ENCODE measurements at regions not wholly inside any gene's neighbourhood (a gene's known extent, or its start where the extent isn't known, plus 50 kb on each side); places are given as distances from the start of the nearest gene placed in this dataset.

- no peak overlapping the region for H2BK5ac ChIP-seq (ENCODE audit: low read depth, low read length, poor library complexity, severe bottlenecking)
- H3K23ac ChIP-seq (ENCODE audit: low read depth, low read length): no peak overlapping the region
- dilution Hi-C loops (cut with HindIII; ENCODE audit: low sequenced_read_pairs, unreplicated experiment): no loop called here
- no peak overlapping the region for H3K4me2 ChIP-seq (ENCODE audit: low read depth, low read length)
- H2AFZ ChIP-seq (replicated peaks; ENCODE audit: low read length, poor library complexity): no peak overlapping the region
- no peak overlapping the region for H3K18ac ChIP-seq (ENCODE audit: low read depth, low read length)
- H2BK15ac ChIP-seq (ENCODE audit: low read depth, low read length): no peak overlapping the region
- no peaks in the 10 kb centered on the region for H3K9me3 ChIP-seq (ENCODE audit: control insufficient read depth, insufficient read depth, low read length)
- no peak overlapping the region for H4K5ac ChIP-seq (ENCODE audit: low read depth, low read length)
- no peaks in the 10 kb centered on the region for H3K27me3 ChIP-seq (ENCODE audit: control insufficient read depth, insufficient read depth, low read length)
- ChIA-PET CTCF (no interaction called here), POLR2A (ENCODE audit: unreplicated experiment) (no interaction called here)
- no peaks in the 10 kb centered on the region for H3K79me1 ChIP-seq (ENCODE audit: low read depth in 1 of 2, low read length in 2 of 2)
- H3K4me3 ChIP-seq (ENCODE audit: insufficient read depth, low read depth, low read length): no peak overlapping the region
- BruUV-seq (replicated peaks): no TSS peak
- H2AK5ac ChIP-seq (ENCODE audit: low read depth, low read length): no peak overlapping the region
- DNase-seq (no peak), ATAC-seq (ENCODE audit: low read depth) (no peak)
- no peaks in the 10 kb centered on the region for H4K20me1 ChIP-seq (ENCODE audit: insufficient read depth, low read length)
- no peak overlapping the region for H3K9ac ChIP-seq (ENCODE audit: low read depth, low read length)
- in situ Hi-C loops (cut with MboI; ENCODE audit: low sequenced_read_pairs): no loop called here
- 80% methylated on average over 2 of the region's 4 CpGs; no CpG with 5 or more reads in 1 of the 2 experiments for WGBS, 2 experiments (ENCODE audit: extremely low coverage in 2 of 2, insufficient read length in 1 of 2)
- H4K8ac ChIP-seq (ENCODE audit: low read depth in 2 of 2, low read length in 2 of 2): no peak overlapping the region
- H3K9me1 ChIP-seq (ENCODE audit: insufficient read depth, low read length): peaks cover 3% of the 10 kb centered on the region; the same call in 1 of the 2 replicates
- no peaks in the 10 kb centered on the region for H3K4me1 ChIP-seq (ENCODE audit: control insufficient read depth, insufficient read depth, low read length)
- no peak overlapping the region for H3K4ac ChIP-seq (ENCODE audit: low read depth, low read length)
- no peak overlapping the region for H3K14ac ChIP-seq (replicated peaks; ENCODE audit: low read depth, low read length)
- intact Hi-C loops (cut with micrococcal nuclease): no loop called here
- H2BK20ac ChIP-seq (ENCODE audit: low read depth, low read length): no peak overlapping the region
- no peak overlapping the region for H3K27ac ChIP-seq (ENCODE audit: insufficient read depth, low read length)
- no peak overlapping the region for H4K91ac ChIP-seq (ENCODE audit: insufficient read depth, low read depth, low read length)
- H3K56ac ChIP-seq (ENCODE audit: extremely low read depth, insufficient read depth, low read length): no peak overlapping the region
- no peaks in the 10 kb centered on the region for H3K36me3 ChIP-seq (ENCODE audit: control insufficient read depth, insufficient read depth, low read length)
- H2BK120ac ChIP-seq (ENCODE audit: low read depth, low read length): no peak overlapping the region
- no peak overlapping the region for H2AK9ac ChIP-seq (replicated peaks; ENCODE audit: low read depth, low read length, poor library complexity)
- no peak for TF ChIP-seq FOS (IDR thresholded peaks at IDR 0.05; ENCODE audit: low read depth, low read length)
- TF ChIP-seq CEBPB (IDR thresholded peaks at IDR 0.05; ENCODE audit: low read depth, low read length): no peak
- TF ChIP-seq CTCF (conservative IDR thresholded peaks at IDR 0.05; ENCODE audit: low read depth, low read length): no peak
- TF ChIP-seq ELK1 (IDR thresholded peaks at IDR 0.05; ENCODE audit: borderline replicate concordance, low read depth, low read length): no peak
- no peak for TF ChIP-seq RCOR1 (IDR thresholded peaks at IDR 0.05; ENCODE audit: insufficient replicate concordance, low read length)
- no peak for TF ChIP-seq NFE2L2 (IDR thresholded peaks at IDR 0.05; ENCODE audit: low read depth, low read length)
- TF ChIP-seq BHLHE40 (IDR thresholded peaks at IDR 0.05; ENCODE audit: low read depth, low read length): no peak
- no peak for TF ChIP-seq POLR2A (IDR thresholded peaks at IDR 0.05; ENCODE audit: low read depth, low read length)
- no peak for TF ChIP-seq CHD1 (IDR thresholded peaks at IDR 0.05; ENCODE audit: low read depth, low read length)
- no peak for TF ChIP-seq SMC3 (IDR thresholded peaks at IDR 0.05; ENCODE audit: low read depth, low read length)
- no peak for TF ChIP-seq RFX5 (IDR thresholded peaks at IDR 0.05; ENCODE audit: low read depth, low read length)
- no peak for TF ChIP-seq USF2 (IDR thresholded peaks at IDR 0.05; ENCODE audit: low read depth, low read length)
- no peak for TF ChIP-seq MAFK (IDR thresholded peaks at IDR 0.05; ENCODE audit: low read depth, low read length)
- TF ChIP-seq RAD21 (IDR thresholded peaks at IDR 0.05; ENCODE audit: low read length): no peak
- TF ChIP-seq MAZ (IDR thresholded peaks at IDR 0.05; ENCODE audit: borderline replicate concordance, low read depth, low read length): no peak
- no peak for TF ChIP-seq MXI1 (IDR thresholded peaks at IDR 0.05; ENCODE audit: borderline replicate concordance, low read depth, low read length)
Measured at GRCh38 chr7:65804887-65805286, 68.0 kb upstream of the VKORC1L1 start.

All from IMR-90 (cell line).